OCI-LY1 (cell line): ENCODE measurements at regions not wholly inside any gene's neighbourhood (a gene's known extent, or its start where the extent isn't known, plus 50 kb on each side); places are given as distances from the start of the nearest gene placed in this dataset.

Source experiments
- H2AFZ ChIP-seq: fragments of 200-600 bp; sonication (generic), shearing (Covaris generic); 2 replicates; pipeline ENCODE4 v1.6.0; 2014; ENCODE audit warnings: antibody characterized with exemption, mild to moderate bottlenecking, low read length
- H3F3A ChIP-seq: fragments of 200-600 bp; sonication (generic), shearing (Covaris generic); 2 replicates; pipeline ENCODE4 v1.6.0; 2014; ENCODE audit warnings: mild to moderate bottlenecking, antibody characterized with exemption, low read length, moderate library complexity; ENCODE audit not compliant: insufficient read depth
- H3K27ac ChIP-seq: fragments of 200-600 bp; sonication (generic); 2 replicates; pipeline ENCODE4 v1.5.1; 2014; ENCODE audit warnings: low read length, mixed run types, mild to moderate bottlenecking, low read depth; ENCODE audit not compliant: poor library complexity, severe bottlenecking
- H3K27me3 ChIP-seq: fragments of 200-600 bp; sonication (generic); 2 replicates; pipeline ENCODE4 v1.6.0; 2014; ENCODE audit warnings: antibody characterized with exemption, mild to moderate bottlenecking, low read length, moderate library complexity; ENCODE audit not compliant: insufficient read depth
- H3K36me3 ChIP-seq: fragments of 200-600 bp; sonication (generic); 2 replicates; pipeline ENCODE4 v1.6.1; 2014; ENCODE audit warnings: mild to moderate bottlenecking, antibody characterized with exemption, low read length, moderate library complexity, mixed read lengths; ENCODE audit not compliant: insufficient read depth
- H3K4me1 ChIP-seq: fragments of 200-600 bp; sonication (generic); 2 replicates; pipeline ENCODE4 v1.5.1; 2014; ENCODE audit warnings: mild to moderate bottlenecking, low read length, moderate library complexity; ENCODE audit not compliant: insufficient read depth, severe bottlenecking
- H3K4me2 ChIP-seq: fragments of 200-600 bp; sonication (generic), shearing (Covaris generic); 2 replicates; pipeline ENCODE4 v1.6.1; 2014; ENCODE audit warnings: low read length
- H3K4me3 ChIP-seq: fragments of 200-600 bp; sonication (generic); 2 replicates; pipeline ENCODE4 v1.5.1; 2014; ENCODE audit warnings: low read length, low read depth, mild to moderate bottlenecking, mixed read lengths; ENCODE audit not compliant: poor library complexity, severe bottlenecking
- H3K79me2 ChIP-seq: fragments of 200-600 bp; shearing (Covaris generic); 2 replicates; pipeline ENCODE4 v1.6.1; 2016; ENCODE audit warnings: mixed run types, low read length, mixed read lengths; ENCODE audit not compliant: insufficient read depth
- H3K9ac ChIP-seq: fragments of 200-600 bp; sonication (generic), shearing (Covaris generic); 2 replicates; pipeline ENCODE4 v1.6.1; 2014; ENCODE audit warnings: mild to moderate bottlenecking, low read length, mixed read lengths
- H3K9me2 ChIP-seq: fragments of 200-600 bp; sonication (generic), shearing (Covaris generic); 2 replicates; pipeline ENCODE4 v1.6.1; 2014; ENCODE audit warnings: low read depth, mild to moderate bottlenecking, low read length, mixed read lengths
- H3K9me3 ChIP-seq: fragments of 200-600 bp; shearing (Covaris generic); 2 replicates; pipeline ENCODE4 v1.6.1; 2014; ENCODE audit warnings: low read length, mixed read lengths
- H4K20me1 ChIP-seq: fragments of 200-600 bp; sonication (generic), shearing (Covaris generic); 2 replicates; pipeline ENCODE4 v1.6.0; 2016; ENCODE audit warnings: mild to moderate bottlenecking, low read length; ENCODE audit not compliant: insufficient read depth
- CTCF ChIP-seq: fragments of 200-600 bp; sonication (generic), shearing (Covaris generic); IDR thresholded peaks from 2 replicates; pipeline ENCODE4 v1.5.1; 2017; ENCODE audit warnings: mild to moderate bottlenecking, antibody characterized with exemption, low read length, moderate library complexity, mixed read lengths
- EZH2 ChIP-seq: fragments of 200-600 bp; sonication (generic), shearing (Covaris generic); IDR thresholded peaks from 2 replicates; pipeline ENCODE4 v1.8.0; 2017; ENCODE audit warnings: borderline replicate concordance, mixed run types, mild to moderate bottlenecking, antibody characterized with exemption, low read length, moderate library complexity, mixed read lengths

DNA sequence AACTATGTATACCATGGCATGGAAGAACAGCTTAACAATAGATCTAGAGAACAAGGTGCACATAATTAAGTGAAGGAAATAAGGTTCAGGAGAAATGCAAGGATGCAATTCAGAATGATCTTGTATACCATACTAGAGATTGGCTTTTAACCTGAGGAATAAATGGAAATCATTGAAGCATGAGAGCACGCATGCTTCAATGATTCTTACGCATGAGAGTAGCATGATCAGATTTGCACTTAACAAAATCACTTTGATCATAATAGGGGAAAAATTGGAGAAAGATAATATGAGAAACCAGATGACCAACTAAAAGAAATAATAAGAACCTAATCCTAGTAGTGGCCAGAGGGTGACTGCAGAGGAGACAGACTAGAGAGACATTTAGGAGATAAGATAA lies 133.3 kb upstream of the FSCB start:
- Histone ChIP-seq H3K79me2 (no peaks in the 10 kb centered on the region), H3K4me3 (no peak overlapping the region), H3K9ac (no peak overlapping the region), H3K36me3 (no peaks in the 10 kb centered on the region), H3K9me2 (no peaks in the 10 kb centered on the region), H3K4me2 (no peak overlapping the region), H3K27ac (no peak overlapping the region), H3K27me3 (no peaks in the 10 kb centered on the region), H3K9me3 (no peaks in the 10 kb centered on the region), H3K4me1 (no peaks in the 10 kb centered on the region), H2AFZ (no peak overlapping the region), H3F3A (no peaks in the 10 kb centered on the region), H4K20me1 (no peaks in the 10 kb centered on the region)
- TF ChIP-seq CTCF (no peak), EZH2 (no peak)

DNA sequence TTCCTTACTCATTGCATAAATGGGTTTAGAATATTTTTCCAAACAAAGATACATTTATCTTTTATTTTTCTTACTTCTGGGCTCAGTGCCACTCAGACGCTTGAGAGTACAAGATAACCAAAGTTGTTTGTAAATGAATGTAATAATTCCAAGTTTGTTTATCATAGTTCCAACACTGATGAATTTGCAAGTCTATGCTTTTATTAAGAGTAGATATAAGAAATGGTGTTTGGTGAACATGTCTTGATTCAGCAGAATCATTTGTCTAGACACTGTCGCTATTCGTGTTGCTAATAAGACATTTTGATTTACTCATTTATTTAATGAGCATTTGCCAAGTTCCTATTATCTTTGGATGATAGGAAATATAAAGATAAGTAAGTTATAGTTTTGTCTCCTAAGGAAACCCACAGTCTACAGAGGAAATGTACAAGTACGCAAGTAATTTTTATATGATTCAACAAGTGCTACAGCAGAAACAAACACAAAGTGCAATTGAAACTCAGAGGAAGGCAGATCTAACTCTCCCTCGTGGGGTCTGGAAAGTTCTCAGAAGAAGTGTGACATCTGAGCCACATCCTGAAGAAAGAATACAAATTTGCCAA lies 132.8 kb upstream of the FSCB start:
- H3K9me3 ChIP-seq: no peaks in the 10 kb centered on the region
- H3K9ac ChIP-seq: no peak overlapping the region
- H2AFZ ChIP-seq: no peak overlapping the region
- H3K36me3 ChIP-seq: no peaks in the 10 kb centered on the region
- H3K27ac ChIP-seq: no peak overlapping the region
- no peaks in the 10 kb centered on the region for H4K20me1 ChIP-seq
- H3K4me3 ChIP-seq: no peak overlapping the region
- no peaks in the 10 kb centered on the region for H3F3A ChIP-seq
- H3K79me2 ChIP-seq: no peaks in the 10 kb centered on the region
- TF ChIP-seq EZH2 (no peak), CTCF (no peak)
- H3K4me2 ChIP-seq: no peak overlapping the region
- H3K4me1 ChIP-seq: no peaks in the 10 kb centered on the region
- no peaks in the 10 kb centered on the region for H3K9me2 ChIP-seq
- H3K27me3 ChIP-seq: no peaks in the 10 kb centered on the region

DNA sequence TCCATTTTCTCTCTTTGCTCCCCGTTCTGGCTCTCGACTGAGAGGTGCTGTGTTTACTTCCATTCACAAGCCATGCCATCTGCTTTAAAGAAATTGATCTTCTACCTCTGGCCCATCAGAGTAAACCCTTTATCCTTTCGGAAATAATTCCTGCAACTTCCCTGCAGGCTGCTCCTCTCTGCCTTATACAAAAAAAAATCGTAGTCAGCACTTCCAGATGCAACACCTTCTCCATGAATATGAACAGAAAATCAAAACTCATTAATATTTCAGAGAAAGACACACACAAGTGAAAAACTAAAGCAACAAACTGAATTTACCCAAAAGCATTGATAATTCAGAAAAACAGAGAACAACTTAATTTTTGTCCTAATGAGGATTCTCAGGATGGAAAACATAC lies 127.6 kb upstream of the FSCB start:
- H4K20me1 ChIP-seq: no peaks in the 10 kb centered on the region
- no peak overlapping the region for H3K27ac ChIP-seq
- no peaks in the 10 kb centered on the region for H3F3A ChIP-seq
- no peak overlapping the region for H2AFZ ChIP-seq
- H3K9me3 ChIP-seq: no peaks in the 10 kb centered on the region
- no peaks in the 10 kb centered on the region for H3K79me2 ChIP-seq
- H3K4me2 ChIP-seq: no peak overlapping the region
- no peaks in the 10 kb centered on the region for H3K9me2 ChIP-seq
- no peak overlapping the region for H3K9ac ChIP-seq
- TF ChIP-seq CTCF (no peak), EZH2 (no peak)
- H3K4me3 ChIP-seq: no peak overlapping the region
- no peaks in the 10 kb centered on the region for H3K27me3 ChIP-seq
- no peaks in the 10 kb centered on the region for H3K4me1 ChIP-seq
- no peaks in the 10 kb centered on the region for H3K36me3 ChIP-seq
